Fibroblast of skin of back (primary cell): ENCODE measurements at regions not wholly inside any gene's neighbourhood (a gene's known extent, or its start where the extent isn't known, plus 50 kb on each side); places are given as distances from the start of the nearest gene placed in this dataset.
A peak's percentile ranks its signal among the peaks of the same experiment; 100 is the strongest.
"Not testable (repeated sequence)": the region's sequence is repeated elsewhere in the genome, so short reads cannot be mapped to it uniquely, and the experiment has no call there.

Experiments
- DNase-seq: peaks from one replicate; pipeline ENCODE4 v3.0.0-alpha.2; 2013

- DNase-seq: no peak
Observed at GRCh38 chr5:36482812-36483211, 123.6 kb upstream of the SLC1A3 start.

GRCh38 chr5:36489505-36489904 lies 116.9 kb upstream of the SLC1A3 start:
- no peak for DNase-seq

GRCh38 chr5:36491856-36492255 lies 114.5 kb upstream of the SLC1A3 start:
- DNase-seq: no peak

- DNase-seq: peak; percentile 73
Observed at GRCh38 chr5:36492984-36493654, 113.3 kb upstream of the SLC1A3 start.

- DNase-seq: no peak
Observed at GRCh38 chr5:36494028-36494427, 112.4 kb upstream of the SLC1A3 start.

- peak; percentile 29 for DNase-seq
Observed at GRCh38 chr5:36494841-36495601, 111.4 kb upstream of the SLC1A3 start.

- DNase-seq: peak; percentile 26
Observed at GRCh38 chr5:36495611-36496010, 110.8 kb upstream of the SLC1A3 start.

- DNase-seq: no peak
Observed at GRCh38 chr5:36496471-36496870, 109.9 kb upstream of the SLC1A3 start.

GRCh38 chr5:36502608-36503007 lies 103.8 kb upstream of the SLC1A3 start:
- DNase-seq: peak; percentile 92

- DNase-seq: no peak
Observed at GRCh38 chr5:36505021-36505420, 101.4 kb upstream of the SLC1A3 start.

- DNase-seq: peak; percentile 68
Observed at GRCh38 chr5:36507332-36507952, 99.0 kb upstream of the SLC1A3 start.

GRCh38 chr5:36508331-36508730 lies 98.1 kb upstream of the SLC1A3 start:
- DNase-seq: not testable (repeated sequence)

- DNase-seq: not testable (repeated sequence)
Observed at GRCh38 chr5:36513647-36514046, 92.8 kb upstream of the SLC1A3 start.

GRCh38 chr5:36519881-36520280 lies 86.5 kb upstream of the SLC1A3 start:
- DNase-seq: no peak

GRCh38 chr5:36521219-36521618 lies 85.2 kb upstream of the SLC1A3 start:
- no peak for DNase-seq

- no peak for DNase-seq
Observed at GRCh38 chr5:36521838-36522745, 84.3 kb upstream of the SLC1A3 start.

- no peak for DNase-seq
Observed at GRCh38 chr5:36522746-36523065, 83.7 kb upstream of the SLC1A3 start.

GRCh38 chr5:36523450-36523849 lies 83.0 kb upstream of the SLC1A3 start:
- no peak for DNase-seq

- no peak for DNase-seq
Observed at GRCh38 chr5:36523926-36524325, 82.5 kb upstream of the SLC1A3 start.

GRCh38 chr5:36526537-36526936 lies 79.9 kb upstream of the SLC1A3 start:
- no peak for DNase-seq

GRCh38 chr5:36528588-36528987 lies 77.8 kb upstream of the SLC1A3 start:
- no peak for DNase-seq

- no peak for DNase-seq
Observed at GRCh38 chr5:36529142-36529541, 77.3 kb upstream of the SLC1A3 start.

GRCh38 chr5:36530215-36530614 lies 76.2 kb upstream of the SLC1A3 start:
- no peak for DNase-seq
